PC-9 (cell line): ENCODE measurements at regions not wholly inside any gene's neighbourhood (a gene's known extent, or its start where the extent isn't known, plus 50 kb on each side); places are given as distances from the start of the nearest gene placed in this dataset.

Experiments used
- BruUV-seq: library from RNA; stranded (reverse); fragments of 400-500 nt; replicated peaks from 2 replicates; lab custom pipeline; 2021; lab: Mats Ljungman, UMichigan
- CTCF ChIA-PET: fragments of 300-600 bp; sonication (Branson Sonifier 250); formaldehyde crosslinking; loops from one replicate; lab custom pipeline; 2022; ENCODE audit warnings: antibody characterized with exemption; lab: Charles Lee
- POLR2A ChIA-PET: fragments of 300-600 bp; sonication (Branson Sonifier 250); formaldehyde crosslinking; loops from one replicate; lab custom pipeline; 2022; ENCODE audit warnings: antibody characterized with exemption; ENCODE audit not compliant: unreplicated experiment; lab: Charles Lee
- DNase-seq, 2 experiments: peaks; one replicate each; pipeline versions ENCODE4 v3.0.0 to v3.0.0-alpha.2; 2015 to 2022; ENCODE audit warnings: mixed read lengths in 1 of 2
- H2AFZ ChIP-seq: fragments of 200-600 bp; sonication (generic); 2 replicates; pipeline ENCODE4 v1.8.1; 2017; ENCODE audit warnings: antibody characterized with exemption
- H3F3A ChIP-seq: fragments of 200-600 bp; sonication (generic); 2 replicates; pipeline ENCODE4 v1.8.1; 2017; ENCODE audit warnings: antibody characterized with exemption, mild to moderate bottlenecking, low read depth; ENCODE audit not compliant: insufficient read depth
- H3K27ac ChIP-seq: fragments of 200-600 bp; sonication (generic); 2 replicates; pipeline ENCODE4 v1.6.1; 2016; ENCODE audit warnings: mixed run types
- H3K27me3 ChIP-seq: fragments of 200-600 bp; sonication (generic); 2 replicates; pipeline ENCODE4 v1.6.1; 2016; ENCODE audit warnings: low read depth, mixed run types; ENCODE audit not compliant: insufficient read depth
- H3K36me3 ChIP-seq: fragments of 200-600 bp; sonication (generic); 2 replicates; pipeline ENCODE4 v1.6.1; 2016; ENCODE audit warnings: low read depth, mixed run types
- H3K4me1 ChIP-seq: fragments of 200-600 bp; sonication (generic); replicated peaks from 2 replicates; pipeline ENCODE4 v1.6.1; 2016; ENCODE audit warnings: mixed run types; ENCODE audit not compliant: insufficient read depth
- H3K4me2 ChIP-seq: fragments of 200-600 bp; sonication (generic); 2 replicates; pipeline ENCODE4 v1.6.1; 2017; ENCODE audit warnings: mixed run types
- H3K4me3 ChIP-seq: fragments of 200-600 bp; sonication (generic); 2 replicates; pipeline ENCODE4 v1.6.1; 2016; ENCODE audit warnings: mixed run types
- H3K79me2 ChIP-seq: fragments of 200-600 bp; sonication (generic); 2 replicates; pipeline ENCODE4 v1.6.1; 2017; ENCODE audit warnings: low read depth, mixed run types
- H3K9me2 ChIP-seq: fragments of 200-600 bp; sonication (generic); 2 replicates; pipeline ENCODE4 v1.8.1; 2017; ENCODE audit warnings: mild to moderate bottlenecking; ENCODE audit not compliant: insufficient read depth
- H3K9me3 ChIP-seq: fragments of 200-600 bp; sonication (generic); 2 replicates; pipeline ENCODE4 v1.8.1; 2016; ENCODE audit warnings: low read depth; ENCODE audit not compliant: insufficient read depth
- H4K20me1 ChIP-seq: fragments of 200-600 bp; sonication (generic); 2 replicates; pipeline ENCODE4 v1.8.1; 2017; ENCODE audit not compliant: insufficient read depth
- CTCF ChIP-seq: fragments of 200-600 bp; sonication (generic); conservative IDR thresholded peaks from 2 replicates; pipeline ENCODE4 v1.6.1; 2017; ENCODE audit warnings: mixed run types, antibody characterized with exemption, mild to moderate bottlenecking, moderate library complexity
- EZH2 ChIP-seq: fragments of 200-600 bp; sonication (generic); IDR thresholded peaks from 2 replicates; pipeline ENCODE4 v1.8.0; 2017; ENCODE audit warnings: antibody characterized with exemption, low read depth
- intact Hi-C: fragments of 100-400 bp; cut with micrococcal nuclease; formaldehyde crosslinking; loops from one replicate; pipeline ENCODE4 v1.10.0; 2022; ENCODE audit not compliant: unreplicated experiment

- TF ChIP-seq CTCF = no peak
- no peak for TF ChIP-seq EZH2
- no peaks in the 10 kb centered on the region for H3K79me2 ChIP-seq
- ChIA-PET CTCF (interaction anchor here (0.6 to 0.8 kb wide), 2 partner anchors 13 to 523 kb away, joined by 3 to 4 read pairs; no protein-coding TSS in a partner anchor), POLR2A (interaction anchor here (0.5 to 0.7 kb wide), 2 partner anchors 16 to 457 kb away, joined by 3 to 8 read pairs; no protein-coding TSS in a partner anchor)
- H3K4me3 ChIP-seq = no peak overlapping the region
- no peaks in the 10 kb centered on the region for H3K36me3 ChIP-seq
- intact Hi-C loops = no loop called here
- no peaks in the 10 kb centered on the region for H3K9me3 ChIP-seq
- H3K4me1 ChIP-seq = peaks cover 34% of the 10 kb centered on the region
- no peaks in the 10 kb centered on the region for H3K9me2 ChIP-seq
- no peaks in the 10 kb centered on the region for H3K27me3 ChIP-seq
- H2AFZ ChIP-seq = peak overlapping the region; percentile 35; the same call in 1 of the 2 replicates
- H3F3A ChIP-seq = peaks cover 18% of the 10 kb centered on the region
- peak overlapping the region; percentile 52 for H3K27ac ChIP-seq
- H3K4me2 ChIP-seq = 0 out of 2 replicates have a peak overlapping the region, but pooled peaks have one; percentile 24
- no peaks in the 10 kb centered on the region for H4K20me1 ChIP-seq
- BruUV-seq = no TSS peak
- DNase-seq = peak in 1 of 2 experiments; percentile 91
Observed at GRCh38 chr3:156614642-156615511, 59.5 kb upstream of the TIPARP start.

- no TSS peak for BruUV-seq
- ChIA-PET POLR2A (no interaction called here), CTCF (no interaction called here)
- Histone ChIP-seq H3K79me2 (no peaks in the 10 kb centered on the region), H3K27ac (no peak overlapping the region), H3K9me2 (no peaks in the 10 kb centered on the region), H2AFZ (no peak overlapping the region), H3K4me1 (peaks cover 34% of the 10 kb centered on the region), H3K36me3 (no peaks in the 10 kb centered on the region), H3K4me2 (no peak overlapping the region), H3K4me3 (no peak overlapping the region), H4K20me1 (no peaks in the 10 kb centered on the region), H3F3A (peaks cover 18% of the 10 kb centered on the region), H3K9me3 (no peaks in the 10 kb centered on the region), H3K27me3 (no peaks in the 10 kb centered on the region)
- intact Hi-C loops = no loop called here
- TF ChIP-seq CTCF = no peak
- DNase-seq = no peak
Observed at GRCh38 chr3:156612903-156613302, 58.0 kb upstream of the SSR3 start.

GRCh38 chr3:156611870-156612494, 57.1 kb upstream of the SSR3 start:
- Histone ChIP-seq H3K79me2 (no peaks in the 10 kb centered on the region), H3K9me3 (no peaks in the 10 kb centered on the region), H4K20me1 (no peaks in the 10 kb centered on the region), H3F3A (peaks cover 21% of the 10 kb centered on the region), H3K27me3 (no peaks in the 10 kb centered on the region), H3K27ac (no peak overlapping the region), H3K4me2 (no peak overlapping the region), H3K4me3 (no peak overlapping the region), H3K4me1 (peaks cover 29% of the 10 kb centered on the region), H3K36me3 (no peaks in the 10 kb centered on the region), H2AFZ (peak overlapping the region; percentile 41; the same call in 1 of the 2 replicates), H3K9me2 (no peaks in the 10 kb centered on the region)
- intact Hi-C loops = no loop called here
- DNase-seq = no peak
- ChIA-PET CTCF (no interaction called here), POLR2A (no interaction called here)
- no peak for TF ChIP-seq EZH2
- TF ChIP-seq CTCF = no peak
- no TSS peak for BruUV-seq
